ENCODE measurements at regions not wholly inside any gene's neighbourhood (a gene's known extent, or its start where the extent isn't known, plus 50 kb on each side); places are given as distances from the start of the nearest gene placed in this dataset.

GRCh38 chr14:82045339-82045738, 511.7 kb upstream of the SEL1L start:
- no peak overlapping the region for H3K27ac ChIP-seq (ENCODE audit: low read depth in 2 of 2, low read length in 2 of 2)
- H3K9ac ChIP-seq (ENCODE audit: low read length in 3 of 3): no peak overlapping the region
- H3K9me3 ChIP-seq (ENCODE audit: control insufficient read depth in 2 of 3, insufficient read depth in 1 of 3, low read length in 3 of 3): no peaks in the 10 kb centered on the region
- no peak for TF ChIP-seq CTCF (IDR thresholded peaks at IDR 0.05; ENCODE audit: borderline replicate concordance, extremely low read depth, insufficient read depth)
- no peaks in the 10 kb centered on the region for H3K27me3 ChIP-seq (ENCODE audit: control insufficient read depth, insufficient read depth, low read length)
- H3K4me1 ChIP-seq (ENCODE audit: control insufficient read depth in 2 of 3, insufficient read depth in 2 of 3, low read depth in 1 of 3, low read length in 3 of 3): no peaks in the 10 kb centered on the region
- H3K4me3 ChIP-seq (ENCODE audit: low read length in 3 of 3): no peak overlapping the region
- intact Hi-C loops (cut with DNase I): no loop called here
- FAIRE-seq: no peak
- no peak for DNase-seq
- H3K36me3 ChIP-seq (ENCODE audit: control insufficient read depth in 2 of 3, insufficient read depth in 3 of 3, low read length in 3 of 3): no peaks in the 10 kb centered on the region

- no peak for TF ChIP-seq CTCF (IDR thresholded peaks at IDR 0.05; ENCODE audit: borderline replicate concordance, extremely low read depth, insufficient read depth)
- Histone ChIP-seq H3K4me1 (ENCODE audit: control insufficient read depth in 2 of 3, insufficient read depth in 2 of 3, low read depth in 1 of 3, low read length in 3 of 3) (no peaks in the 10 kb centered on the region), H3K9ac (ENCODE audit: low read length in 3 of 3) (no peak overlapping the region), H3K27ac (ENCODE audit: low read depth in 2 of 2, low read length in 2 of 2) (no peak overlapping the region), H3K27me3 (ENCODE audit: control insufficient read depth, insufficient read depth, low read length) (no peaks in the 10 kb centered on the region), H3K9me3 (ENCODE audit: control insufficient read depth in 2 of 3, insufficient read depth in 1 of 3, low read length in 3 of 3) (no peaks in the 10 kb centered on the region), H3K4me3 (ENCODE audit: low read length in 3 of 3) (no peak overlapping the region), H3K36me3 (ENCODE audit: control insufficient read depth in 2 of 3, insufficient read depth in 3 of 3, low read length in 3 of 3) (no peaks in the 10 kb centered on the region)
- DNase-seq (no peak), FAIRE-seq (no peak)
- intact Hi-C loops (cut with DNase I): no loop called here
These were observed 513.0 kb upstream of the SEL1L start for GRCh38 chr14:82046512-82047226.

- Histone ChIP-seq H3K9ac (ENCODE audit: low read length in 3 of 3) (no peak overlapping the region), H3K27me3 (ENCODE audit: control insufficient read depth, insufficient read depth, low read length) (no peaks in the 10 kb centered on the region), H3K4me3 (ENCODE audit: low read length in 3 of 3) (no peak overlapping the region), H3K27ac (ENCODE audit: low read depth in 2 of 2, low read length in 2 of 2) (no peak overlapping the region), H3K4me1 (ENCODE audit: control insufficient read depth in 2 of 3, insufficient read depth in 2 of 3, low read depth in 1 of 3, low read length in 3 of 3) (no peaks in the 10 kb centered on the region), H3K9me3 (ENCODE audit: control insufficient read depth in 2 of 3, insufficient read depth in 1 of 3, low read length in 3 of 3) (no peaks in the 10 kb centered on the region), H3K36me3 (ENCODE audit: control insufficient read depth in 2 of 3, insufficient read depth in 3 of 3, low read length in 3 of 3) (no peaks in the 10 kb centered on the region)
- intact Hi-C loops (cut with DNase I): no loop called here
- DNase-seq (no peak), FAIRE-seq (no peak)
- TF ChIP-seq CTCF (IDR thresholded peaks at IDR 0.05; ENCODE audit: borderline replicate concordance, extremely low read depth, insufficient read depth): no peak
These were observed 514.3 kb upstream of the SEL1L start for GRCh38 chr14:82047777-82048470.

All from kidney (tissue), 13 donors.